ENCODE measurements at regions not wholly inside any gene's neighbourhood (a gene's known extent, or its start where the extent isn't known, plus 50 kb on each side); places are given as distances from the start of the nearest gene placed in this dataset.

- H3K4me1 ChIP-seq (ENCODE audit: low read depth, poor library complexity, severe bottlenecking), result no peaks in the 10 kb centered on the region
Observed at GRCh38 chr13:33994826-33995502, 177.0 kb downstream of the RFC3 start.

GRCh38 chr13:33996636-33997035 is 178.7 kb downstream of the RFC3 start:
- no peaks in the 10 kb centered on the region for H3K79me2 ChIP-seq (ENCODE audit: insufficient read depth, low read depth)
- no peak overlapping the region for H2AFZ ChIP-seq (ENCODE audit: low read depth)
- H3K4me1 ChIP-seq (ENCODE audit: low read depth, poor library complexity, severe bottlenecking), result no peaks in the 10 kb centered on the region
- no peak overlapping the region for H3K9ac ChIP-seq
- TF ChIP-seq, protein P1, sequence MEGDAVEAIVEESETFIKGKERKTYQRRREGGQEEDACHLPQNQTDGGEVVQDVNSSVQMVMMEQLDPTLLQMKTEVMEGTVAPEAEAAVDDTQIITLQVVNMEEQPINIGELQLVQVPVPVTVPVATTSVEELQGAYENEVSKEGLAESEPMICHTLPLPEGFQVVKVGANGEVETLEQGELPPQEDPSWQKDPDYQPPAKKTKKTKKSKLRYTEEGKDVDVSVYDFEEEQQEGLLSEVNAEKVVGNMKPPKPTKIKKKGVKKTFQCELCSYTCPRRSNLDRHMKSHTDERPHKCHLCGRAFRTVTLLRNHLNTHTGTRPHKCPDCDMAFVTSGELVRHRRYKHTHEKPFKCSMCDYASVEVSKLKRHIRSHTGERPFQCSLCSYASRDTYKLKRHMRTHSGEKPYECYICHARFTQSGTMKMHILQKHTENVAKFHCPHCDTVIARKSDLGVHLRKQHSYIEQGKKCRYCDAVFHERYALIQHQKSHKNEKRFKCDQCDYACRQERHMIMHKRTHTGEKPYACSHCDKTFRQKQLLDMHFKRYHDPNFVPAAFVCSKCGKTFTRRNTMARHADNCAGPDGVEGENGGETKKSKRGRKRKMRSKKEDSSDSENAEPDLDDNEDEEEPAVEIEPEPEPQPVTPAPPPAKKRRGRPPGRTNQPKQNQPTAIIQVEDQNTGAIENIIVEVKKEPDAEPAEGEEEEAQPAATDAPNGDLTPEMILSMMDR (conservative IDR thresholded peaks at IDR 0.05; ENCODE audit: low read depth, low read length), result no peak
- no peaks in the 10 kb centered on the region for H4K20me1 ChIP-seq (ENCODE audit: insufficient read depth)
- H3K4me3 ChIP-seq (IDR thresholded peaks at IDR 0.05; ENCODE audit: insufficient read depth, low read depth, low read length), result no peak overlapping the region
- H3K27ac ChIP-seq, result no peak overlapping the region
- H3K4me2 ChIP-seq, result no peak overlapping the region
- H3K27me3 ChIP-seq (ENCODE audit: insufficient read depth, low read depth), result no peaks in the 10 kb centered on the region
- H3K36me3 ChIP-seq (ENCODE audit: insufficient read depth), result no peaks in the 10 kb centered on the region

More at GRCh38 chr13:33994826-33995502, 177.0 kb downstream of the RFC3 start:
- Histone ChIP-seq H3K36me3 (ENCODE audit: insufficient read depth) (no peaks in the 10 kb centered on the region), H3K27me3 (ENCODE audit: insufficient read depth, low read depth) (no peaks in the 10 kb centered on the region), H3K79me2 (ENCODE audit: insufficient read depth, low read depth) (no peaks in the 10 kb centered on the region), H4K20me1 (ENCODE audit: insufficient read depth) (no peaks in the 10 kb centered on the region), H2AFZ (ENCODE audit: low read depth) (no peak overlapping the region), H3K27ac (no peak overlapping the region), H3K4me3 (IDR thresholded peaks at IDR 0.05; ENCODE audit: insufficient read depth, low read depth, low read length) (no peak overlapping the region), H3K4me2 (no peak overlapping the region), H3K9ac (no peak overlapping the region)
- TF ChIP-seq, protein P1 (conservative IDR thresholded peaks at IDR 0.05; ENCODE audit: low read depth, low read length), result no peak

- Histone ChIP-seq H3K27me3 (ENCODE audit: insufficient read depth, low read depth) (no peaks in the 10 kb centered on the region), H3K4me1 (ENCODE audit: low read depth, poor library complexity, severe bottlenecking) (no peaks in the 10 kb centered on the region), H3K4me2 (no peak overlapping the region), H3K27ac (no peak overlapping the region), H3K79me2 (ENCODE audit: insufficient read depth, low read depth) (no peaks in the 10 kb centered on the region), H3K36me3 (ENCODE audit: insufficient read depth) (no peaks in the 10 kb centered on the region), H3K4me3 (IDR thresholded peaks at IDR 0.05; ENCODE audit: insufficient read depth, low read depth, low read length) (no peak overlapping the region), H4K20me1 (ENCODE audit: insufficient read depth) (no peaks in the 10 kb centered on the region), H2AFZ (ENCODE audit: low read depth) (no peak overlapping the region), H3K9ac (no peak overlapping the region)
- TF ChIP-seq, protein P1 (conservative IDR thresholded peaks at IDR 0.05; ENCODE audit: low read depth, low read length), result no peak
Observed at GRCh38 chr13:33997574-33997973, 179.6 kb downstream of the RFC3 start.

DNA sequence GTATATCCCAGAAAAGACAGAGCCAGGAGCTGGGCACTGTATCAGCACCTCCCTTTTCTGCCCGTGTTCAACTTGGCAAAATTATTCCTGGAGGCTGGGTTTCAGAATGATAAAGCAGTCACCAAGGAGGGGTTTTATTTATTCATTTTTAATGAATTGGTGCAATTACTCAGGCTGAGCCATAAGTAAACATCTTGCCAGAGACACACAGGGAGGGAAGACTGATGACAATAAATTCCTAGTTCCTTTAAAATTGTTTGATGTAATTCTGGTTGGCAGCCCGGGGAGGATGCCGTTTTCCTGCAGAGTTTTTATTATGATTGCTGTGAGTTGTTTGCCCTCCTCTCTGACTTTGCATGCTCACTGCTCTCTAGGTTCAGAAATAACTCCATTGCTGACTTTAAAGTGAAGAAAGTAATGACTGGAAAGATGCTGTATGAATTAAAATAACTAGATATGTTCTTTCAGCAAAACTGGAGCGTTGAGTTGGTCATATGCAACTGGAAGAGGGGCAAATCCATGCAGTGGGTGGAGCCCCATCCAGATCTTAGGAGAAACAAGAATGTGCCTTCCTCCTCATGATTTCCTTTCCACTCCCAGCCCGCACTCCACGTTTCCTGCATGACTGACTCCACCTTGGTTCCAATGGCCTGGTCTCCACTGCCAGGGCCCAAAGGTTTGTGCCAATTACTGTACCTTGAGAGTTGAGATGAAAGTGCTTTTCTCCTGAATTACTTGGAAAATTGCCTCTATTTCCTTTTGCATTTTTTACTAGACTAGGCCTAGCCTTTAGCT is 182.1 kb downstream of the RFC3 start:
- H2AFZ ChIP-seq (ENCODE audit: low read depth), result no peak overlapping the region
- H3K27ac ChIP-seq, result no peak overlapping the region
- no peaks in the 10 kb centered on the region for H3K36me3 ChIP-seq (ENCODE audit: insufficient read depth)
- TF ChIP-seq, protein P1 (conservative IDR thresholded peaks at IDR 0.05; ENCODE audit: low read depth, low read length), result no peak
- no peaks in the 10 kb centered on the region for H3K4me1 ChIP-seq (ENCODE audit: low read depth, poor library complexity, severe bottlenecking)
- no peaks in the 10 kb centered on the region for H3K79me2 ChIP-seq (ENCODE audit: insufficient read depth, low read depth)
- H4K20me1 ChIP-seq (ENCODE audit: insufficient read depth), result no peaks in the 10 kb centered on the region
- no peak overlapping the region for H3K4me3 ChIP-seq (IDR thresholded peaks at IDR 0.05; ENCODE audit: insufficient read depth, low read depth, low read length)
- H3K27me3 ChIP-seq (ENCODE audit: insufficient read depth, low read depth), result no peaks in the 10 kb centered on the region
- no peak overlapping the region for H3K9ac ChIP-seq
- no peak overlapping the region for H3K4me2 ChIP-seq

Measured in KMS-11 (cell line).